ENCODE measurements at regions not wholly inside any gene's neighbourhood (a gene's known extent, or its start where the extent isn't known, plus 50 kb on each side); places are given as distances from the start of the nearest gene placed in this dataset.
A peak's percentile ranks its signal among the peaks of the same experiment; 100 is the strongest.
"Not testable (repeated sequence)": the region's sequence is repeated elsewhere in the genome, so short reads cannot be mapped to it uniquely, and the experiment has no call there.

- peak; percentile 68 for DNase-seq
Measured at GRCh38 chr9:124126648-124127646, 115.4 kb downstream of the LHX2 start.

- no peak for DNase-seq
Measured at GRCh38 chr9:124128568-124129166, 117.1 kb downstream of the LHX2 start.

GRCh38 chr9:124130277-124131075, 118.9 kb downstream of the LHX2 start:
- no peak for DNase-seq

- DNase-seq = not testable (repeated sequence)
Measured at GRCh38 chr9:124131518-124131917, 120.0 kb downstream of the LHX2 start.

GRCh38 chr9:124132671-124133147, 121.1 kb downstream of the LHX2 start:
- no peak for DNase-seq

GRCh38 chr9:124133727-124134126, 122.2 kb downstream of the LHX2 start:
- DNase-seq = no peak

- no peak for DNase-seq
Measured at GRCh38 chr9:124134526-124134925, 123.0 kb downstream of the LHX2 start.

GRCh38 chr9:124135813-124136365, 121.9 kb upstream of the NEK6 start:
- DNase-seq = no peak

GRCh38 chr9:124137009-124137943, 120.5 kb upstream of the NEK6 start:
- DNase-seq = no peak

- no peak for DNase-seq
Measured at GRCh38 chr9:124137944-124138335, 119.8 kb upstream of the NEK6 start.

- no peak for DNase-seq
Measured at GRCh38 chr9:124139001-124139400, 118.7 kb upstream of the NEK6 start.

GRCh38 chr9:124140941-124141568, 116.7 kb upstream of the NEK6 start:
- no peak for DNase-seq

- DNase-seq = not testable (repeated sequence)
Measured at GRCh38 chr9:124144561-124145123, 113.1 kb upstream of the NEK6 start.

- DNase-seq = no peak
Measured at GRCh38 chr9:124146031-124146561, 111.7 kb upstream of the NEK6 start.

- DNase-seq = no peak
Measured at GRCh38 chr9:124149992-124150391, 107.8 kb upstream of the NEK6 start.

- no peak for DNase-seq
Measured at GRCh38 chr9:124163760-124164255, 93.9 kb upstream of the NEK6 start.

- no peak for DNase-seq
Measured at GRCh38 chr9:124164811-124165210, 92.9 kb upstream of the NEK6 start.

- no peak for DNase-seq
Measured at GRCh38 chr9:124174433-124174832, 83.3 kb upstream of the NEK6 start.

GRCh38 chr9:124177522-124177921, 80.2 kb upstream of the NEK6 start:
- DNase-seq = not testable (repeated sequence)
